HepG2 (cell line): ENCODE measurements at regions not wholly inside any gene's neighbourhood (a gene's known extent, or its start where the extent isn't known, plus 50 kb on each side); places are given as distances from the start of the nearest gene placed in this dataset.

Source experiments
- ADNP ChIP-seq: sonication (generic); formaldehyde crosslinking; IDR thresholded peaks from 2 replicates; pipeline ENCODE4 v1.4.0; 2020; ENCODE audit warnings: missing genetic modification reagents
- AKNA ChIP-seq: sonication (generic); formaldehyde crosslinking; IDR thresholded peaks from 2 replicates; pipeline ENCODE4 v1.4.0; 2020; ENCODE audit warnings: missing genetic modification reagents, borderline replicate concordance
- ATF1 ChIP-seq: IDR thresholded peaks from 2 replicates; pipeline ENCODE4 v1.6.1; 2016; ENCODE audit warnings: mild to moderate bottlenecking, control low read depth
- ELF3 ChIP-seq: IDR thresholded peaks from 2 replicates; pipeline ENCODE4 v1.6.1; 2016; ENCODE audit warnings: missing genetic modification reagents, missing compliant biosample characterization
- FOXA1 ChIP-seq, 2 experiments: fragments of 450-650 bp in 1 of 2; sonication (generic) in 1 of 2; formaldehyde crosslinking in 1 of 2; IDR thresholded peaks; 2 replicates each; pipeline versions ENCODE4 v1.4.0 to v1.6.1; 2016 to 2020; ENCODE audit warnings: missing genetic modification reagents in 1 of 2
- GPBP1L1 ChIP-seq: sonication (generic); formaldehyde crosslinking; IDR thresholded peaks from 2 replicates; pipeline ENCODE4 v1.5.0; 2020; ENCODE audit warnings: mild to moderate bottlenecking, missing genetic modification reagents
- GZF1 ChIP-seq: sonication (generic); formaldehyde crosslinking; IDR thresholded peaks from 2 replicates; pipeline ENCODE4 v1.5.1; 2020; ENCODE audit warnings: mild to moderate bottlenecking, missing genetic modification reagents
- HDAC6 ChIP-seq: fragments of 200-600 bp; sonication (generic); IDR thresholded peaks from 2 replicates; pipeline ENCODE4 v1.7.0; 2017; ENCODE audit warnings: mild to moderate bottlenecking, antibody characterized with exemption, low read length, low read depth
- HOXA3 ChIP-seq: sonication (generic); formaldehyde crosslinking; IDR thresholded peaks from 2 replicates; pipeline ENCODE4 v1.5.0; 2020; ENCODE audit warnings: missing genetic modification reagents
- KDM3A ChIP-seq: IDR thresholded peaks from 2 replicates; pipeline ENCODE4 v1.6.1; 2018; ENCODE audit warnings: low read depth, missing compliant biosample characterization
- KLF12 ChIP-seq: sonication (generic); formaldehyde crosslinking; IDR thresholded peaks from 2 replicates; pipeline ENCODE4 v1.4.0; 2020; ENCODE audit warnings: missing genetic modification reagents, borderline replicate concordance
- MAFF ChIP-seq: IDR thresholded peaks from 2 replicates; pipeline ENCODE4 v1.6.1; 2011; ENCODE audit warnings: low read depth, low read length, improper control_type of control experiment
- POGK ChIP-seq: sonication (generic); formaldehyde crosslinking; conservative IDR thresholded peaks from 2 replicates; pipeline ENCODE4 v1.8.0; 2022; ENCODE audit warnings: mild to moderate bottlenecking, moderate library complexity, missing genetic modification reagents
- SP4 ChIP-seq: sonication (generic); formaldehyde crosslinking; IDR thresholded peaks from 2 replicates; pipeline ENCODE4 v1.8.1; 2023; ENCODE audit warnings: mild to moderate bottlenecking, missing genetic modification reagents
- SYNCRIP ChIP-seq: fragments of 200-400 bp; formaldehyde crosslinking; IDR thresholded peaks from 2 replicates; pipeline ENCODE4 v1.6.1; 2018; ENCODE audit warnings: mild to moderate bottlenecking, low read depth, low read length; ENCODE audit not compliant: insufficient read depth
- YEATS2 ChIP-seq: sonication (generic); formaldehyde crosslinking; IDR thresholded peaks from 2 replicates; pipeline ENCODE4 v1.4.0; 2020; ENCODE audit warnings: missing genetic modification reagents, borderline replicate concordance
- ZFP90 ChIP-seq: sonication (generic); formaldehyde crosslinking; IDR thresholded peaks from 2 replicates; pipeline ENCODE4 v1.8.0; 2022; ENCODE audit warnings: missing genetic modification reagents, mild to moderate bottlenecking, inconsistent platforms, borderline replicate concordance
- ZNF136 ChIP-seq: sonication (generic); formaldehyde crosslinking; IDR thresholded peaks from 2 replicates; pipeline ENCODE4 v1.8.1; 2022; ENCODE audit warnings: low read depth, mild to moderate bottlenecking, moderate library complexity, missing genetic modification reagents
- ZNF441 ChIP-seq: sonication (generic); formaldehyde crosslinking; IDR thresholded peaks from 2 replicates; pipeline ENCODE4 v1.7.0; 2021; ENCODE audit warnings: missing genetic modification reagents, borderline replicate concordance
- ZNF850 ChIP-seq: sonication (generic); formaldehyde crosslinking; conservative IDR thresholded peaks from 2 replicates; pipeline ENCODE4 v1.9.0; 2021; ENCODE audit warnings: mild to moderate bottlenecking, missing genetic modification reagents
- ZNF883 ChIP-seq: sonication (generic); formaldehyde crosslinking; IDR thresholded peaks from 2 replicates; pipeline ENCODE4 v1.5.1; 2020; ENCODE audit warnings: mild to moderate bottlenecking, missing genetic modification reagents; ENCODE audit errors: not compliant biosample characterization
- ZSCAN31 ChIP-seq: sonication (generic); formaldehyde crosslinking; IDR thresholded peaks from 2 replicates; pipeline ENCODE4 v1.5.0; 2020; ENCODE audit warnings: low read depth, mild to moderate bottlenecking, missing genetic modification reagents

- peak; percentile 84 for TF ChIP-seq AKNA (CRISPR knock-in tag)
- TF ChIP-seq ZSCAN31 (CRISPR knock-in tag), result peak; percentile 78
- TF ChIP-seq ZNF883, result peak; percentile 85
- no peak for TF ChIP-seq MAFF
- TF ChIP-seq POGK, result peak; percentile 48; the same call in 1 of the 2 replicates
- no peak for TF ChIP-seq ZNF850 (CRISPR knock-in tag)
- no peak for TF ChIP-seq ADNP (CRISPR knock-in tag)
- 0 out of 2 replicates have a peak, but pooled peaks have one; percentile 86 for TF ChIP-seq ZNF136 (CRISPR knock-in tag)
- TF ChIP-seq YEATS2 (CRISPR knock-in tag), result peak; percentile 56; the same call in 1 of the 2 replicates
- peak; percentile 93 for TF ChIP-seq ZNF441 (CRISPR knock-in tag)
- TF ChIP-seq SP4, result peak; percentile 64; the same call in 1 of the 2 replicates
- peak; percentile 62 for TF ChIP-seq ELF3 (CRISPR knock-in tag)
- TF ChIP-seq ZFP90 (CRISPR knock-in tag), result peak; percentile 94
- TF ChIP-seq KDM3A, result peak; percentile 67; the same call in 1 of the 2 replicates
- TF ChIP-seq HDAC6, result no peak
- no peak for TF ChIP-seq FOXA1 (IDR thresholded peaks at IDR 0.05)
- TF ChIP-seq FOXA1 (CRISPR knock-in tag; IDR thresholded peaks at IDR 0.05), result no peak
- TF ChIP-seq ATF1 (CRISPR knock-in tag), result no peak
- no peak for TF ChIP-seq GPBP1L1 (CRISPR knock-in tag)
- TF ChIP-seq KLF12 (CRISPR knock-in tag), result peak; percentile 86; the same call in 1 of the 2 replicates
- TF ChIP-seq HOXA3 (CRISPR knock-in tag), result peak; percentile 90
- peak; percentile 88; the same call in 1 of the 2 replicates for TF ChIP-seq GZF1 (CRISPR knock-in tag)
- no peak for TF ChIP-seq SYNCRIP
Measured at GRCh38 chr9:129558551-129559505, 62.1 kb downstream of the C9orf50 start (continued).
